ENCODE measurements at regions not wholly inside any gene's neighbourhood (a gene's known extent, or its start where the extent isn't known, plus 50 kb on each side); places are given as distances from the start of the nearest gene placed in this dataset.

DNA sequence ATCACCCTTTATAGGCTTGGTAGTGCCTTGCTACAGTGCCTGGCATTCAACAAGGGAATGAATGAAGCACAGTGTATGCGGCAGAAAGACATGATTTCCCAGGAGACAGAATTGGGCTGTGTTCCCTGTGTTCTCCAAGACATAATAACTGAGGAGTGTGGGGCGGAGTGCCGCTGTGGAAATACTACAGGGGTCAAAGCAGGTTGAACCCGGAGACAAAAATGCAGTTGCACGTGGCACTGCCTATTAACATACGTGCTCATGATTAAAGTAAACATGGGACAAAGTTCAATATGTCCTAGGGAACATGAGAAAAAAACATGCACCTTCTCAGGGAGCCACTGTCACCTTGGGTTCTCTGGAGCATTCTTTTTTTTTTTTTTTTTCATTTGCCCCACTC, 820.8 kb downstream of the RPA4 start:
- intact Hi-C loops (cut with DNase I; ENCODE audit: low total_unique reads): no loop called here
- no peak overlapping the region for H3K4me3 ChIP-seq
- TF ChIP-seq, protein P1, sequence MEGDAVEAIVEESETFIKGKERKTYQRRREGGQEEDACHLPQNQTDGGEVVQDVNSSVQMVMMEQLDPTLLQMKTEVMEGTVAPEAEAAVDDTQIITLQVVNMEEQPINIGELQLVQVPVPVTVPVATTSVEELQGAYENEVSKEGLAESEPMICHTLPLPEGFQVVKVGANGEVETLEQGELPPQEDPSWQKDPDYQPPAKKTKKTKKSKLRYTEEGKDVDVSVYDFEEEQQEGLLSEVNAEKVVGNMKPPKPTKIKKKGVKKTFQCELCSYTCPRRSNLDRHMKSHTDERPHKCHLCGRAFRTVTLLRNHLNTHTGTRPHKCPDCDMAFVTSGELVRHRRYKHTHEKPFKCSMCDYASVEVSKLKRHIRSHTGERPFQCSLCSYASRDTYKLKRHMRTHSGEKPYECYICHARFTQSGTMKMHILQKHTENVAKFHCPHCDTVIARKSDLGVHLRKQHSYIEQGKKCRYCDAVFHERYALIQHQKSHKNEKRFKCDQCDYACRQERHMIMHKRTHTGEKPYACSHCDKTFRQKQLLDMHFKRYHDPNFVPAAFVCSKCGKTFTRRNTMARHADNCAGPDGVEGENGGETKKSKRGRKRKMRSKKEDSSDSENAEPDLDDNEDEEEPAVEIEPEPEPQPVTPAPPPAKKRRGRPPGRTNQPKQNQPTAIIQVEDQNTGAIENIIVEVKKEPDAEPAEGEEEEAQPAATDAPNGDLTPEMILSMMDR (IDR thresholded peaks at IDR 0.05): no peak
- no peaks in the 10 kb centered on the region for H3K27me3 ChIP-seq
- H3K27ac ChIP-seq: no peak overlapping the region
- H3K9me3 ChIP-seq: no peaks in the 10 kb centered on the region
- H3K36me3 ChIP-seq: no peaks in the 10 kb centered on the region
- DNase-seq: no peak
- H3K4me1 ChIP-seq: no peaks in the 10 kb centered on the region

DNA sequence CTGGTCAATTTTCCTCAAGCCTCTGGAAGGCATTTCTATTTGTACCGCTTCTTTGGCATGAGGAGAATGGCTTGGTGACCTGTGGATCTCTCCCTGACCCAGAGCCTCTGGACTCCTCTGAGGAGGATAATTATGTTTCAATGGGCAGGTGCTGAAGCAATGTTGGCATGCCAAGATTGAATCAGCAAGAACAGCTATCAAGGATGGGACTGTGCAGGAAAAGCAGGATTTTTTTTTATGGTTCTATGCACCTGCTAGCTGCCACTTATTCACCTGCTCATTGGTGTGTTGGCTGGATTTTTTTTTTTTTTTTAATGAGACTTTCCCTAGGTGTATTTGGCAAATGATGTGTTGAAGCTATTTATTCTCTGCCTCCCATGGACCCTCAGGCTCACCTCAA, 821.2 kb downstream of the RPA4 start:
- H3K4me1 ChIP-seq: no peaks in the 10 kb centered on the region
- TF ChIP-seq, protein P1 (IDR thresholded peaks at IDR 0.05): no peak
- H3K9me3 ChIP-seq: no peaks in the 10 kb centered on the region
- no peaks in the 10 kb centered on the region for H3K36me3 ChIP-seq
- no peak overlapping the region for H3K4me3 ChIP-seq
- no peak for DNase-seq
- intact Hi-C loops (cut with DNase I; ENCODE audit: low total_unique reads): no loop called here
- H3K27ac ChIP-seq: no peak overlapping the region
- H3K27me3 ChIP-seq: no peaks in the 10 kb centered on the region

DNA sequence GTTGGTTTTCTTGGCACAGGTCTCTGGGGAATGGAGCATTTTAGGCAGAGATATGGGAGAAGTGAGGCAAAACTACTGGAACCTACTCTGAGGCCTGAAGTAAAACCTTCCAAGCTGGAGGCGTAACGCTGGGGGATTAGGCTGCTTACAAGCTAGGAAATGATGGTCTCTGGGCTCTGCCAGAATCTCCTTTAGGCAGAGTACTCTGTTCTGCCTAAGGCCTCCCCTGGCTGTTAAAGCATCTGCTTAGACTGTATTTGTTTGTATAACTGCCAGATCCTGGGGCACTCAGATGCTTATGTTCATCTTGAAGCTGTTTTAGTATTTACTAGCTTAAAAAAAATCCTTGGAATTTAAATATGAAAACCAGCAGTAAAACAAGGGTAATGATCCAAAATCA, 822.2 kb downstream of the RPA4 start:
- no peak for DNase-seq
- H3K36me3 ChIP-seq: no peaks in the 10 kb centered on the region
- H3K27ac ChIP-seq: no peak overlapping the region
- H3K4me1 ChIP-seq: no peaks in the 10 kb centered on the region
- H3K9me3 ChIP-seq: no peaks in the 10 kb centered on the region
- intact Hi-C loops (cut with DNase I; ENCODE audit: low total_unique reads): no loop called here
- TF ChIP-seq, protein P1 (IDR thresholded peaks at IDR 0.05): no peak
- no peaks in the 10 kb centered on the region for H3K27me3 ChIP-seq
- H3K4me3 ChIP-seq: no peak overlapping the region

DNA sequence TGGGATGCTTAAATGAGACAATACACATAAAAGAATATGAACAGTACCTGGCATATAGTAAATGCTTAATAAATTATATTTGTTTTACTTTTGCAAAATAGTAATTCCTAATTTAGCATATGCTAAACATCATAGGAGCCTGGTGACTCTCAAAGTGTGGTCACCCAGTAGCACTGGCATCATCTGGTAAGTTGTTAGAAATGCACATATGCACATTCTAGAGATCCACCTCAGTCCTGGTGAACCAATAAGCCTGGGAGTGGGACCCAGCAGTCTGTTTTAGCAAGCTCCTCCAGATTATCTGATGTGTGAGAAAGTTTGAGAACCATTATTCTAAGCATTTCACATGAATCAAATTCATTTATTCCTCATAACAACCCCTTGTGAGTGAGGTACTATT, 830.4 kb downstream of the RPA4 start:
- TF ChIP-seq, protein P1 (IDR thresholded peaks at IDR 0.05): no peak
- Histone ChIP-seq H3K4me3 (no peak overlapping the region), H3K27me3 (no peaks in the 10 kb centered on the region), H3K27ac (no peak overlapping the region), H3K36me3 (no peaks in the 10 kb centered on the region), H3K9me3 (no peaks in the 10 kb centered on the region), H3K4me1 (no peaks in the 10 kb centered on the region)
- no peak for DNase-seq
- intact Hi-C loops (cut with DNase I; ENCODE audit: low total_unique reads): no loop called here

DNA sequence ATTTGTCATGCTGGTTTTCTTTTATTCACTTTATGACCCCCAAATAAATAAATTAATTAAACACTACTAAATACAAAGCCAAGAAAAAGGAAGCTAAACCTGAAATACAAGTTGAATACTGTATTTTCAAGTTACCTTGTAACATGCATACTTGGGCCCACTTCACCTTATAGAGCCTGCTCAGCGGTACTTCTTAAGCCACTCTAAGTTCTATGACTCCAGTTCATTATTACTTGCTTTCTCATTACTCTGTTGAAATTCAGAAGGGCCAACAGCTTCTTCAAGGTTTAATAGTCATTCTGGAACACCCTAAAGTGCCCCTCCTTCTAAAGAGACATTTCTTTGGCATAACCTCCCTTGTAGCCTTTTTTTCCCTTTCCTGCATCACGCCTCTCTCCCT, 844.5 kb downstream of the RPA4 start:
- intact Hi-C loops (cut with DNase I; ENCODE audit: low total_unique reads): no loop called here
- Histone ChIP-seq H3K4me3 (no peak overlapping the region), H3K36me3 (no peaks in the 10 kb centered on the region), H3K9me3 (peaks cover 0 to 4% (median 0%) of the 10 kb centered on the region in 3 donors), H3K27me3 (no peaks in the 10 kb centered on the region), H3K4me1 (no peaks in the 10 kb centered on the region), H3K27ac (no peak overlapping the region)
- TF ChIP-seq, protein P1 (IDR thresholded peaks at IDR 0.05): no peak
- no peak for DNase-seq

DNA sequence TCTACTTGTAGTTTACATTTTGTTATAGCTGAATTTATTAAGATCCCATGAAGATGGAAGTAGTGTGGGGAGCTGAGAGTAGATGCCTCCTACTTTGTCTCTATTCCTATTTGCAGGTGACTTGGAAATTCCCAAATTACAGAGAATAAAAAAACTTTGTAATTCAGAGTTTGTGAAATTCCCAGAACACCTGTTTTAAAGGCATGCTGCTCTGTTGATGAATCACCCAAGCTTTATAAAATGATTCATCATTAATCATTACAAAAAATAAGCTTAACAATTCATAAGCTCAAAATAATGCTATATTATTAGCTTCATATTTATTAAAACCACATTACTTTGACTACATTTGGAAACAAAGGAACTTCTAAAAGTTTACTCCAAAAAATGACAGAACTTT, 856.3 kb downstream of the RPA4 start:
- DNase-seq: no peak
- Histone ChIP-seq H3K9me3 (no peaks in the 10 kb centered on the region), H3K4me3 (no peak overlapping the region), H3K4me1 (no peaks in the 10 kb centered on the region), H3K27me3 (no peaks in the 10 kb centered on the region), H3K27ac (no peak overlapping the region), H3K36me3 (no peaks in the 10 kb centered on the region)
- TF ChIP-seq, protein P1 (IDR thresholded peaks at IDR 0.05): no peak
- intact Hi-C loops (cut with DNase I; ENCODE audit: low total_unique reads): no loop called here

All from tibial artery (tissue), 4 donors.